HG03097 (cell line): ENCODE measurements at regions not wholly inside any gene's neighbourhood (a gene's known extent, or its start where the extent isn't known, plus 50 kb on each side); places are given as distances from the start of the nearest gene placed in this dataset.

Experiments used
- ATAC-seq: cut with Tn5 transposase; IDR thresholded peaks from one replicate; pipeline ENCODE4 v1.9.1; 2021; ENCODE audit not compliant: unreplicated experiment, low FRiP score

GRCh38 chr13:88526186-88526852 is 855.1 kb downstream of the SLITRK5 start:
- no peak for ATAC-seq

GRCh38 chr13:88526853-88527215 is 855.7 kb downstream of the SLITRK5 start:
- ATAC-seq, result no peak

- no peak for ATAC-seq
These were observed 870.8 kb downstream of the SLITRK5 start for GRCh38 chr13:88541994-88542393.

- no peak for ATAC-seq
These were observed 873.7 kb downstream of the SLITRK5 start for GRCh38 chr13:88544836-88545235.

GRCh38 chr13:88552966-88553365 is 881.8 kb downstream of the SLITRK5 start:
- no peak for ATAC-seq

- ATAC-seq, result no peak
These were observed 894.4 kb downstream of the SLITRK5 start for GRCh38 chr13:88565566-88565965.

- no peak for ATAC-seq
These were observed 914.7 kb downstream of the SLITRK5 start for GRCh38 chr13:88585861-88586260.

- ATAC-seq, result no peak
These were observed 915.1 kb downstream of the SLITRK5 start for GRCh38 chr13:88586263-88586662.

GRCh38 chr13:88590574-88590973 is 919.4 kb downstream of the SLITRK5 start:
- no peak for ATAC-seq

GRCh38 chr13:88592105-88592504 is 920.9 kb downstream of the SLITRK5 start:
- ATAC-seq, result no peak

GRCh38 chr13:88601949-88602348 is 930.8 kb downstream of the SLITRK5 start:
- no peak for ATAC-seq

GRCh38 chr13:88602786-88603777 is 931.9 kb downstream of the SLITRK5 start:
- no peak for ATAC-seq

GRCh38 chr13:88617176-88617575 is 946.0 kb downstream of the SLITRK5 start:
- no peak for ATAC-seq

- peak; percentile 83 for ATAC-seq
These were observed 951.3 kb downstream of the SLITRK5 start for GRCh38 chr13:88622362-88622973.

- no peak for ATAC-seq
These were observed 952.0 kb downstream of the SLITRK5 start for GRCh38 chr13:88623150-88623549.

GRCh38 chr13:88627071-88627470 is 955.9 kb downstream of the SLITRK5 start:
- no peak for ATAC-seq

GRCh38 chr13:88628882-88629281 is 957.7 kb downstream of the SLITRK5 start:
- ATAC-seq, result no peak

- ATAC-seq, result no peak
These were observed 966.8 kb downstream of the SLITRK5 start for GRCh38 chr13:88637935-88638334.

- ATAC-seq, result no peak
These were observed 972.1 kb downstream of the SLITRK5 start for GRCh38 chr13:88643233-88643632.

GRCh38 chr13:88648598-88649373 is 977.6 kb downstream of the SLITRK5 start:
- ATAC-seq, result peak; percentile 57

- no peak for ATAC-seq
These were observed 978.7 kb downstream of the SLITRK5 start for GRCh38 chr13:88649855-88650254.
